Activated naive CD4-positive, alpha-beta T cell treated with anti-CD3 and anti-CD28 coated beads, Interleukin-2, amount 50 U/mL, for 16 hours (primary cell): ENCODE measurements at regions not wholly inside any gene's neighbourhood (a gene's known extent, or its start where the extent isn't known, plus 50 kb on each side); places are given as distances from the start of the nearest gene placed in this dataset.

Experiments used
- DNase-seq: peaks from one replicate; pipeline ENCODE4 v3.0.0-alpha.2; 2020

DNA sequence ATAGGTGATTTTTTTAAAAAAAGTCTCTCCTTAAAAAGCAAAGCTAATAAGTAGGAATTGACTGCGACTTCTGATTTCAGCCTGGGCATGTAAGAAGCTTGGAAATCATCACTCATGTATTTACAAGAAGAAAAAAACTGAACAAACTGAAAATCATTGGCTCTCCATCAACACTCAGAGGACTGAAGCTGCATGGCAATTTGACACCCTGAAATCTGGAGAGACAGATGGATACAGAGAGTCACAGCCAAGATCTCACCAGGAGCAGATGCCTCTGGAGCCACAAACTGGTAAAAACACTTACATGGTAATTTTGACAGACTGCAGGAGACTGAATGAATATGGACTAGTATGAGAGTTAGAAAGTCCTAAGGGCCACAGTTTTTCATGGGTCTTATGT is 191.2 kb upstream of the TCF21 start:
- no peak for DNase-seq

GRCh38 chr6:133698272-133698671 is 190.6 kb upstream of the TCF21 start:
- no peak for DNase-seq

DNA sequence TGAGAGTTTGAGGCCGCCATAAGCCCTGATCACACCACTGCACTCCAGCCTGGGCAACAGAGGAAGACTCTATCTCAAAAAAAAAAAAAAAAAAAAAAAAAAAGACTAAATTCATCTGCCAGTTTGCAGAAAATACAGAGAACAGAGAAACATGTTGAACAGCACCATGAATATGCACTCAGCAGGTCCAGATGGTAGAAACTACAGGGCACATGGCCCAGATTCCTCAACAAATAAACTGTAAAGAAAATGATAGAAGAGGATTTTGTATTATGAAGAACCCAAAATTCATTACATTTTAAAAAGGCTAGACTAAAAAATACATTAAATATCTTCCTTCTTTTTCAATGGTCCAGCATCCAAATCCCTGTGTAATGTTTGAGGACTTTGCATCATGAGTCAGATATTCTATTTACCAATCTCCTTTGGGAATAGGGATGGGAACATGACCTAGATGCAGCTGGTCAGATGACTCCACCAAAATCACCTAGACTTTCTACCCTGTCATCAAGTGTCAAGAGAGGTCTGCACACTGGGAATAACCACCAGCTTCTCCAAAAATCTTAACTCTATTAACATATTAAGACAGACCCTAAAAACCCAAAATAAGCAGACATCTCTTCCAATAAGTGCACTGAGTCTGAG is 189.1 kb upstream of the TCF21 start:
- no peak for DNase-seq

DNA sequence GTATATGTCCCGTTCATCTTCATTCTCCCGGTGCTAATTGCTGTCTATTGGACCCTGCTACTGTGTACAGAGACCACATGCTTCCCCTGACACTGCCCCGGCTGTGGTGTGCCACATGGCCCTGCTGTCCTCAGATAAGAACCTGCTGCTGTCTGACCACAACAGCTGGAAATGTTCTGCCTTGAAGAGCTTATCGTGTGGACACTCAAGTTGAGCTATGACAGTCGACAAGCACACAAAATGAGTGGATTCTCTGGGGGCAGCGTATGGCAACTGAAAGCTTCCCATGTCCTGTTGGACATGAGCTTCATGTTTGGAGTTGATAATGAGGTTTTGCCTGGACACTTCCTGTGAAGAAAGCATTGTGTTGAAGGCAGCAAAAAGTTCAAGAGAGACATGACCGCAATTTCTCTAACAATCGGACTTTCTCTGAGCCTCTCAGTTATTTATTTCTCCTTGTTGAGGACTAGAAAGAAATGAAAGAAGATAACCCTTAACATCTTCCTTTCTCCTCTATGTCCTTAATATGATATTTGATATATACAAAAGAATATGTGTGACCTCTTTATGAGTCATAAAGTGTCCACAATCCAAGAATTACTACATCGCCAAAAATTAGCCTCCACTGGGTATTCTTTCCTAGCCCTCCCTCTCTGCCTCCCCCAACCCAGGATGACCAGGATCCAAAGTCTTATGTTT is 187.1 kb upstream of the TCF21 start:
- DNase-seq: no peak

- no peak for DNase-seq
Measured at GRCh38 chr6:133704371-133704770, 184.5 kb upstream of the TCF21 start.

GRCh38 chr6:133705066-133705465 is 183.8 kb upstream of the TCF21 start:
- DNase-seq: no peak

GRCh38 chr6:133705731-133706130 is 183.2 kb upstream of the TCF21 start:
- no peak for DNase-seq

- DNase-seq: no peak
Measured at GRCh38 chr6:133707456-133707855, 181.5 kb upstream of the TCF21 start.

DNA sequence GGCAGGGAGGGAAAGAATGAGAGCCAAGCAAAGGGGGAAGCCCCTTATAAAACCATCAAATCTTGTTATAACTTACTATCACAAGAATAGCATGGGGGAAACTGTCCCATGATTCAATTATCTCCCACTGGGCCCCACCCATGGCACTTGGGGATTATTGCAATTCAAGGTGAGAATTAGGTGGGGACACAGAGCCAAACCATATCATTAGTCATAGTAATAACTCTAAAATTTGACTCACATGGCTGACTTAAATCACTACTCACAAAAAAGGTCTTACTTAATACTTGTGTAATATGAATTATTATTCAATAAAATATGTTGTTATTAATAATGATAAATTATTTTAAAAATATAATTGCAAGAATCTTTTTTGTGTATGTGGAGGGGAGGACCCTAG is 178.1 kb upstream of the TCF21 start:
- DNase-seq: no peak

DNA sequence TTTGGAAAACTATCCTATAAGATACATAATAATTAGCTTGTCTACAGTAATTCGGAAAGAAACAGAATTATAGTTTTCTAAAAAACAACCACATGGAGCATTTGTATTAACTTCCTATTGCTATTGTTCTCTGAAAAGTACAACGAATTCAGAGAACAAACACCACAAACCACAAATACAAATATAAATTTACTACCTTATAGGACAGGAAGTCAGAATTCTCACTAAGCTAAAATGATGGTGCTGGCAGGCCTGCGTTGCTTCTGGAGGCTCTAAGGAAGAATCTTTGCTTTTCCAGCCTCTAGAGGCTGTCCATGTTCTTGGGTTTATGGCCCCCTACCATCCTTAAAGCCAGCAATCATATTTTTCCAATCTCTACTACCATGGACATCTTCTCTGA is 173.6 kb upstream of the TCF21 start:
- DNase-seq: no peak

DNA sequence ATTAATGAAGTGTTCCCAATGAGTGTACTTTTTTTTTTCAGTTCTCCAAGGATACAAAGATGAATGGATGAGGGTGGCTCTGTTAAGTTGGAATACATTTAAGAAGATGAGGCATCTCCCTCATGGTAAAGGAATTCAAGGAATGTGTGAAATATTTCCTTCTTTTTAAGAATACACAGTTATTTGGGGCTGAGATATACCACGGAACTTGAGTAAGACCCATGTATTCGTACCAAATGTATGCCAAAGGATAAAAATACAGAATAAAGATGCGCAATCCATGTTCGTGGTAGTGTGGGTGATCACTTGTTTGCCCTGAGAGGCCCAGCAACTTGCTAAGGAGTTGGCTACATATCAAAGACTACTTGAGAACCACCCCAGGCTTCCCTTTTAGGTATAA is 164.2 kb upstream of the TCF21 start:
- DNase-seq: no peak

- no peak for DNase-seq
Measured at GRCh38 chr6:133726188-133726587, 162.7 kb upstream of the TCF21 start.

DNA sequence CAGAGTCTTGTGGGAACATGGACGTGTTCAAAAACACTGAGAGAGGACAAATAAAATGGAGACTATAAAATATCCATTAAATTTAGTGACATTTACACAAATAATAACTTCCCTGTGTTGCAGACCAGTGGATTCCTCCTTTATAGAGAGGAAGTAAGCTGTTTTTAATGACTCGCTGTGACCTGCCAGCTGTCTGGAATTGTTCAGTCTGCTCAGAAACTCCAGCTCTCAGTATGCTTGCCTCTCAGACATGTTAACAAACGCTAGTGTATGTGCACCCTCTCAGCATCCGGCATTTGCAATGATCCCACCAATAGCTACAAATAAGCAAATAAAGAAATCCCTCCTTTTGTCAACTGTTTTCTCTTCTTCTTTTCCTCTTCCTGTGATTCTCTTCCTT is 158.0 kb upstream of the TCF21 start:
- no peak for DNase-seq

DNA sequence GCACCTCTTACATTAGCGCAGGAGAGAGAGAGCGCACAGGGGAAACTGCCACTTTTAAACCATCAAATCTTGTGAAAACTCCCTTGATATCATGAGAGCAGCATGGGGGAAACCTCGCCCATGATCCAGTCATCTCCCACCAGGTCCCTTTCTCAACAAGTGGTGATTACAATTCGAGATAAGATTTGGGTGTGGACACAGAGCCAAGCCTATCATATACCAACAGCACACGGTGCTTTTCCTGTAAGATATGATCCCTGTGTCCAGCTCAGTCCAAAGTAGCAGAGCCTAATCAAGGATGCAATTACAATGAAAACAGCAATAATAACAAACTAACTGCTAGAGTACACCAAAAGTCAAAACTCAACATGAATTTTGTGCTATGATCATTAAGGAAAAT is 148.7 kb upstream of the TCF21 start:
- DNase-seq: no peak

GRCh38 chr6:133740816-133741215 is 148.1 kb upstream of the TCF21 start:
- no peak for DNase-seq

GRCh38 chr6:133741375-133741861 is 147.5 kb upstream of the TCF21 start:
- DNase-seq: no peak

DNA sequence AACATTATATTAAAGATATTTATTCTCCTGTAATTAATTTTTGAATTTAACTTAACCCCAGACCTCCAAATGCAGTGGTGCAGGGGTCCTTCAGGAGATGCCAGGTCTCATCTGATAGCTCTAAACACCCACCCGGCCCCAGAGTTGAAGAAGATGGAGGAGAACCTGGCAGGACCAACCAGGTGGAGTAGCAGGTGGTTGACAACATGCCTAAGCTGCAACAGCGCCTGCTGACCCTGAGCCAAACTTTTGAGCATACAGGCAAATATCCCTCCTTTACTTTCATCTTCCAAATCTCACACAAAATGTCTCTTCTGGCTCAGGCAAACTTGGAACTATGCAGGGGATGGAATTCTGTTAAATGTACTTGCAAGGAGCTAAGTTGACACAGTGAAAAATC is 145.3 kb upstream of the TCF21 start:
- no peak for DNase-seq

- DNase-seq: no peak
Measured at GRCh38 chr6:133746417-133746770, 142.5 kb upstream of the TCF21 start.

GRCh38 chr6:133748628-133749027 is 140.3 kb upstream of the TCF21 start:
- DNase-seq: no peak

- no peak for DNase-seq
Measured at GRCh38 chr6:133749427-133749826, 139.5 kb upstream of the TCF21 start.

DNA sequence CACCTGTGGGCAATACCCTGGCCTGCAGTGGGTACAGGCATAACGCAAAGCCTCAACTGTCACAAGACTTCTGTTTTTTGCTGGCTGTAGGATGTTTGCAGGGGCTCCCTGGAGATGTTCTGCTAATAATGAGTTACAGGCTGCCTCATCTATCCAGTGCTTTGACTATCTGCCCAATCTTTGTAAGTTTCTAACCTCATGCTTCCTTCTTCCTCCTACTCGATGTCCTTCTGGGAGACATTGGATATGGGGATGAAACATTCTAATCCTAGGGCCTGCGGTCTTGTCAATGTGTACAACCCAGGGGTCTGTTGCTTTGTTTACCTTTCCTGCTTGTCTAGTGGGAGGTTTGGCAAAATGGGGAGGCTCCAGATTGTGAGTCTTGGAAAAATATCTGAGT is 136.8 kb upstream of the TCF21 start:
- DNase-seq: no peak

DNA sequence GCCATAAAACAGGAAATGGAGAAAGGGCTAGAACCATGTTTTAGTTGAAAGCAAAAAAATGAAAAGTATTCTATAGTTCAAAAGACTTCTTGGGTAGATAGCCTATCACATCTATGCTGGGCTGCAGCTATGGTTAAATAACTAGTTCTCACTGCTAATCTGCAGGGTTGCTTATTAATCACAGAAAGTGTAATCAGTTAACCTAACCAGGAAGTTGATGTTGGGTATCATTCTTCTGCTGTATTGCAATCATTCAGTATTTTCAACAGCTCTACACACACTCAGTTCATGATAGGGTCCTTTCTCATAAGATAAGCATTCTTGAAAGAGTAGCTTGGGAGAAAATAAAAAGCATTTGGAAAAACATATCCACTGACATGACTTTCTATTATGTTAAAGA is 135.2 kb upstream of the TCF21 start:
- no peak for DNase-seq

DNA sequence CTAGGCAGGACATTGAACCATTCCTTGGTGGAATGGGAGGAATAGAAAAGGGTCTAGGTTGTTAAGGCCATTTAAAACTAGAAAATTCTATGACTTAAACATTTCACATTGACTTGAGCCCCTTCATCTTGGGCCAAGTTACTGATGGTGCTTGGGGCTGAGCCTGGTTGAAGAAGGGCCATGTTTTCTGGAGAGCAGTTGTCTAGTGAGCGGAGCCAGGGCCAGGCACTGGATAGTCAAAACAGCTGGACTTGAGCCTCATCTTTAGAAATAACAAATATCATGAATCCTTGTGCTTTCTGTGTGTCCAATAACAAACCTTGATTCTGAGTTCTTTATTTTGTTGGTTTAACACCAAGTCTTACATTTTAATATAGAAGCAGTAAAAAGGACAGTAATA is 134.6 kb upstream of the TCF21 start:
- DNase-seq: no peak

GRCh38 chr6:133756078-133756695 is 132.7 kb upstream of the TCF21 start:
- DNase-seq: no peak

DNA sequence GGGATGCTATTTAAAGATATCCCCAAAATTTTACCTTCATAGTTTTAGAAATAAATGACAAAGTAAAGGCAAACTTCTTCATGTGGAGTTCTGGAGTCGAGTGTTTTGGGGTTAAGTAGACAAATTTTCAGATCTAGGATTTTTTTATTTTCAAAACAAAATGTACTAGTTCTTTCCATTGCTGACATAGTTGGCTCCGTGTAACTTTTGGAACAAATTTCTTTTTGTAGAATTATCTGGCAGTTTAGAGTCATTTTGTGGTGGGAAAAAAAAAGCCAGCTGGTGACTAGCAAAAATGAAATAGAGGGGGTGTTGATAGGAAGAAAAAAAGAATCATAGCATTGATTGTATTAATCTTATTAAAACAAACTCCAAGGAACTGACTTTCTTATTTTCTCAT is 131.6 kb upstream of the TCF21 start:
- no peak for DNase-seq
